H1 (cell line): ENCODE measurements at regions not wholly inside any gene's neighbourhood (a gene's known extent, or its start where the extent isn't known, plus 50 kb on each side); places are given as distances from the start of the nearest gene placed in this dataset.

Experiments used
- CTCF ChIA-PET: fragments of 300-600 bp; sonication (Branson Sonifier 250); formaldehyde crosslinking; loops from one replicate; lab custom pipeline; 2021; ENCODE audit not compliant: partially characterized antibody; lab: Charles Lee
- POLR2A ChIA-PET: fragments of 300-600 bp; sonication (Branson Sonifier 250); formaldehyde crosslinking; loops from one replicate; lab custom pipeline; 2021; ENCODE audit warnings: inconsistent platforms; ENCODE audit not compliant: partially characterized antibody; lab: Charles Lee
- DNase-seq, 2 experiments: peaks; one replicate each; pipeline versions ENCODE4 v3.0.0 to v3.0.0-alpha.2; 2010 to 2022; ENCODE audit warnings: low spot score in 2 of 2, low read depth in 1 of 2, mixed read lengths in 1 of 2
- FAIRE-seq: peaks from 2 replicates; lab custom pipeline; 2011; peaks lifted over from hg19 to GRCh38; lab: Jason Lieb, UNC
- H2AFZ ChIP-seq: 2 replicates; pipeline ENCODE4 v1.8.1; 2012; ENCODE audit warnings: low read length, inconsistent platforms
- H2AK5ac ChIP-seq: 2 replicates; pipeline ENCODE4 v1.6.1; 2013; ENCODE audit warnings: low read depth, low read length
- H2BK120ac ChIP-seq: replicated peaks from 2 replicates; pipeline ENCODE3; 2013; ENCODE audit warnings: low read depth, low read length, inconsistent platforms
- H2BK12ac ChIP-seq: 2 replicates; pipeline ENCODE4 v1.6.1; 2013; ENCODE audit warnings: low read depth, low read length
- H2BK15ac ChIP-seq: 2 replicates; pipeline ENCODE4 v1.6.1; 2013; ENCODE audit warnings: low read length
- H2BK20ac ChIP-seq: 2 replicates; pipeline ENCODE4 v1.6.1; 2013; ENCODE audit warnings: low read length
- H2BK5ac ChIP-seq: 2 replicates; pipeline ENCODE4 v1.6.1; 2013; ENCODE audit warnings: low read depth, low read length
- H3K14ac ChIP-seq: 2 replicates; pipeline ENCODE4 v1.6.1; 2013; ENCODE audit warnings: inconsistent platforms; ENCODE audit not compliant: insufficient read length
- H3K18ac ChIP-seq: 2 replicates; pipeline ENCODE4 v1.6.1; 2013; ENCODE audit warnings: low read length; ENCODE audit errors: extremely low read depth
- H3K23ac ChIP-seq: 2 replicates; pipeline ENCODE4 v1.6.1; 2013; ENCODE audit warnings: inconsistent platforms; ENCODE audit not compliant: insufficient read length
- H3K23me2 ChIP-seq: 2 replicates; pipeline ENCODE4 v1.6.1; 2013; ENCODE audit warnings: low read depth, low read length
- H3K27ac ChIP-seq: 2 replicates; pipeline ENCODE4 v1.6.1; 2011; ENCODE audit warnings: low read depth, low read length, inconsistent platforms
- H3K27me3 ChIP-seq, 4 experiments: replicated peaks in 1 of 4; 1 replicate in 1 of 4; 2 replicates in 3 of 4; pipeline versions ENCODE4 v1.6.1 to v1.8.1; 2011 to 2013; ENCODE audit warnings: low read length in 3 of 4, mild to moderate bottlenecking in 3 of 4, inconsistent platforms in 2 of 4, mixed read lengths in 2 of 4, moderate library complexity in 1 of 4; ENCODE audit not compliant: control insufficient read depth in 3 of 4, insufficient read depth in 3 of 4; ENCODE audit errors: extremely low read depth in 1 of 4
- H3K36me3 ChIP-seq, 4 experiments: 2 replicates each; pipeline versions ENCODE4 v1.6.1 to v1.8.1; 2011 to 2013; ENCODE audit warnings: mild to moderate bottlenecking in 4 of 4, low read length in 3 of 4, moderate library complexity in 2 of 4, control low read depth in 1 of 4, inconsistent platforms in 1 of 4; ENCODE audit not compliant: insufficient read depth in 4 of 4, control insufficient read depth in 2 of 4
- H3K4ac ChIP-seq: replicated peaks from 2 replicates; pipeline ENCODE3; 2013; ENCODE audit warnings: low read length, low read depth, mixed read lengths, inconsistent platforms; ENCODE audit not compliant: insufficient read length
- H3K4me1 ChIP-seq, 4 experiments: replicated peaks in 1 of 4; 1 replicate in 1 of 4; 2 replicates in 3 of 4; pipeline versions ENCODE4 v1.6.1 to v1.8.1; 2011 to 2013; ENCODE audit warnings: low read length in 3 of 4, inconsistent platforms in 2 of 4, mixed read lengths in 1 of 4; ENCODE audit not compliant: insufficient read depth in 4 of 4, control insufficient read depth in 3 of 4
- H3K4me2 ChIP-seq, 2 experiments: 2 replicates each; pipeline versions ENCODE4 v1.6.1 to v1.8.1; 2011 to 2013; ENCODE audit warnings: low read depth in 2 of 2, low read length in 2 of 2, control low read depth in 1 of 2, inconsistent platforms in 1 of 2, mild to moderate bottlenecking in 1 of 2; ENCODE audit not compliant: insufficient read depth in 1 of 2
- H3K4me3 ChIP-seq, 4 experiments: fragments of 200-600, 300-600 bp in 1 of 4; sonication (generic), shearing (Covaris generic), sonication (Bioruptor Twin) in 1 of 4; 2 replicates each; pipeline versions ENCODE4 v1.5.1 to v1.8.1; 2011 to 2016; ENCODE audit warnings: low read length in 4 of 4, low read depth in 3 of 4, control low read depth in 2 of 4, inconsistent platforms in 2 of 4, mild to moderate bottlenecking in 2 of 4, mixed read lengths in 1 of 4, moderate library complexity in 1 of 4; ENCODE audit not compliant: insufficient read depth in 2 of 4; ENCODE audit errors: extremely low read depth in 1 of 4
- H3K56ac ChIP-seq: replicated peaks from 2 replicates; pipeline ENCODE3; 2013; ENCODE audit warnings: low read depth, mild to moderate bottlenecking, mixed read lengths, low read length, inconsistent platforms; ENCODE audit not compliant: insufficient read length
- H3K79me1 ChIP-seq: 2 replicates; pipeline ENCODE4 v1.6.1; 2013; ENCODE audit warnings: low read depth, low read length, control low read depth
- H3K79me2 ChIP-seq, 2 experiments: 2 replicates each; pipeline versions ENCODE4 v1.6.1 to v1.8.1; 2012 to 2013; ENCODE audit warnings: low read length in 2 of 2, mild to moderate bottlenecking in 2 of 2, inconsistent platforms in 1 of 2; ENCODE audit not compliant: insufficient read depth in 2 of 2, control insufficient read depth in 1 of 2
- H3K9ac ChIP-seq, 4 experiments: replicated peaks in 1 of 4; 1 replicate in 1 of 4; 2 replicates in 3 of 4; pipeline versions ENCODE4 v1.6.1 to v1.8.1; 2011 to 2013; ENCODE audit warnings: low read depth in 3 of 4, low read length in 3 of 4, control low read depth in 2 of 4, mild to moderate bottlenecking in 2 of 4, moderate library complexity in 2 of 4, inconsistent platforms in 1 of 4; ENCODE audit errors: extremely low read depth in 1 of 4
- H3K9me3 ChIP-seq, 2 experiments: 2 replicates each; pipeline versions ENCODE4 v1.6.1 to v1.8.1; 2012 to 2013; ENCODE audit warnings: mild to moderate bottlenecking in 2 of 2, moderate library complexity in 2 of 2, control low read depth in 1 of 2, inconsistent platforms in 1 of 2, low read depth in 1 of 2, low read length in 1 of 2, mixed read lengths in 1 of 2; ENCODE audit not compliant: insufficient read depth in 2 of 2
- H4K20me1 ChIP-seq, 2 experiments: replicated peaks in 1 of 2; 2 replicates each; pipeline versions ENCODE3 to v1.8.1; 2011 to 2013; ENCODE audit warnings: inconsistent platforms in 2 of 2, low read length in 2 of 2, mild to moderate bottlenecking in 1 of 2; ENCODE audit not compliant: insufficient read depth in 2 of 2, control insufficient read depth in 1 of 2
- H4K5ac ChIP-seq: 2 replicates; pipeline ENCODE4 v1.6.1; 2013; ENCODE audit warnings: low read length, low read depth, mixed read lengths, inconsistent platforms; ENCODE audit not compliant: insufficient read length
- H4K8ac ChIP-seq: 2 replicates; pipeline ENCODE4 v1.8.0; 2013; ENCODE audit warnings: mild to moderate bottlenecking, moderate library complexity, low read length, inconsistent platforms; ENCODE audit not compliant: insufficient read depth; ENCODE audit errors: extremely low read depth
- H4K91ac ChIP-seq: replicated peaks from 2 replicates; pipeline ENCODE3; 2013; ENCODE audit warnings: low read length, mixed read lengths, inconsistent platforms; ENCODE audit not compliant: insufficient read length
- GTF2F1 ChIP-seq: IDR thresholded peaks from 2 replicates; pipeline ENCODE4 v1.6.1; 2012; ENCODE audit warnings: low read depth, low read length, improper control_type of control experiment, borderline replicate concordance
- RNF2 ChIP-seq: fragments of 200-900, 300-1000 bp; sonication (generic); IDR thresholded peaks from 2 replicates; pipeline ENCODE4 v1.7.1; 2016; ENCODE audit warnings: borderline replicate concordance, low read depth, mild to moderate bottlenecking, antibody characterized with exemption, low read length; ENCODE audit not compliant: poor library complexity, severe bottlenecking; ENCODE audit errors: missing control alignments
- WGBS, 2 experiments: shearing (Covaris generic) in 1 of 2; methylation state at CpG; one replicate each; pipeline versions ENCODE4 v1.1.6 to v1.1.7; 2013 to 2015; ENCODE audit warnings: low lambda C conversion rate in 2 of 2, mixed read lengths in 2 of 2, inconsistent platforms in 1 of 2, low coverage in 1 of 2, missing lambda C conversion rate in 1 of 2; ENCODE audit not compliant: insufficient replicate concordance in 2 of 2, insufficient coverage in 1 of 2, insufficient read length in 1 of 2; ENCODE audit errors: extremely low coverage in 1 of 2, missing lambda C conversion rate in 1 of 2; 5-methylcytosine and 5-hydroxymethylcytosine counted together

DNA sequence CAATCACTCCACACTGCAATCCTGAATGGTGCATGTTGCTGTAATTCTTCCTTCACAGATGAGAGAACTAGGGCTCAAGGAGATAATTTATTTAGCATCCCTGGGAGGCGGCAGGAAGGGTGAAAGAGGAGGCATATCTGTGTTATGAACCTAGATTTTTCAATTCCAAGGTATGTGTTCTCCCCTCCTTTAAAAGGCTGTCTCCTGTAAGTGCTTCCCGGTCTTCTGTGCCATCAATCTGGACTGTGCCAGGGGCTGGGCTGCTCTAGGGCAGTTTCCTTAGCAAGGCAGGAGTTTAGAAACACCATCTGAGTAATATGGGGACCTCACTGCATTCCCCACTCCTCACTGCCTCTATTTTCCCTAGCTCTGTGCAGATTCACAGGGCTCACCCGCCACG is 185.0 kb downstream of the RFC3 start:
- no peak overlapping the region for H4K91ac ChIP-seq
- no peak overlapping the region for H3K4ac ChIP-seq
- FAIRE-seq, result no peak
- H2BK12ac ChIP-seq, result no peak overlapping the region; the same call in 1 of the 2 replicates
- H3K23me2 ChIP-seq, result no peaks in the 10 kb centered on the region
- H3K27me3 ChIP-seq, result no peaks in the 10 kb centered on the region
- H2BK20ac ChIP-seq, result no peak overlapping the region
- DNase-seq, result no peak
- no peak overlapping the region for H4K8ac ChIP-seq
- H3K9ac ChIP-seq, result no peak overlapping the region
- no peaks in the 10 kb centered on the region for H3K79me2 ChIP-seq
- H3K79me1 ChIP-seq, result no peaks in the 10 kb centered on the region
- ChIA-PET POLR2A (no interaction called here), CTCF (no interaction called here)
- no peak overlapping the region for H3K4me3 ChIP-seq
- H2BK15ac ChIP-seq, result no peak overlapping the region
- H3K4me1 ChIP-seq, result no peaks in the 10 kb centered on the region
- H2AFZ ChIP-seq, result no peak overlapping the region
- no peak for TF ChIP-seq GTF2F1
- TF ChIP-seq RNF2, result no peak
- no peak overlapping the region for H3K18ac ChIP-seq
- H2AK5ac ChIP-seq, result no peak overlapping the region
- no peak overlapping the region for H4K5ac ChIP-seq
- WGBS, 2 experiments, result 95% methylated on average over 4 of the region's 4 CpGs; no CpG with 5 or more reads in 1 of the 2 experiments
- H3K9me3 ChIP-seq, result no peaks in the 10 kb centered on the region
- no peaks in the 10 kb centered on the region for H3K36me3 ChIP-seq
- no peak overlapping the region for H2BK5ac ChIP-seq
- no peak overlapping the region for H3K14ac ChIP-seq
- H3K27ac ChIP-seq, result no peak overlapping the region
- no peak overlapping the region for H3K56ac ChIP-seq
- H2BK120ac ChIP-seq, result no peak overlapping the region
- H3K23ac ChIP-seq, result no peak overlapping the region
- H4K20me1 ChIP-seq, result no peaks in the 10 kb centered on the region
- H3K4me2 ChIP-seq, result no peak overlapping the region
